WTC11 (cell line): ENCODE measurements at regions not wholly inside any gene's neighbourhood (a gene's known extent, or its start where the extent isn't known, plus 50 kb on each side); places are given as distances from the start of the nearest gene placed in this dataset.

Experiments used
- ATAC-seq: fragments of 200-7000 bp; cut with Tn5 transposase; 2 replicates; pipeline ENCODE4 v1.10.0; 2021; ENCODE audit warnings: mild to moderate bottlenecking, moderate library complexity
- CTCF ChIA-PET: fragments of 300-600 bp; sonication (Branson Sonifier 250); formaldehyde crosslinking; loops from one replicate; lab custom pipeline; 2021; ENCODE audit warnings: antibody characterized with exemption; lab: Charles Lee
- POLR2A ChIA-PET: fragments of 350-600 bp; sonication (Branson Sonifier 250); formaldehyde crosslinking; loops from one replicate; lab custom pipeline; 2021; ENCODE audit warnings: antibody characterized with exemption; lab: Charles Lee
- DNase-seq: peaks from one replicate; pipeline ENCODE4 v3.0.0; 2021; ENCODE audit warnings: low spot score
- H3K27ac Mint-ChIP-seq: 2 replicates; pipeline ENCODE4 v1.8.0; 2021; ENCODE audit warnings: mixed read lengths
- H3K27me3 Mint-ChIP-seq: 2 replicates; pipeline ENCODE4 v1.8.0; 2021; ENCODE audit warnings: low read depth, mild to moderate bottlenecking, moderate library complexity, mixed read lengths
- H3K36me3 Mint-ChIP-seq: 2 replicates; pipeline ENCODE4 v1.8.0; 2021; ENCODE audit warnings: mixed read lengths
- H3K4me1 Mint-ChIP-seq: 2 replicates; pipeline ENCODE4 v1.8.0; 2022; ENCODE audit warnings: mixed read lengths
- H3K4me3 Mint-ChIP-seq: 2 replicates; pipeline ENCODE4 v1.8.0; 2021; ENCODE audit warnings: mild to moderate bottlenecking, moderate library complexity, mixed read lengths
- H3K9me3 Mint-ChIP-seq: 2 replicates; pipeline ENCODE4 v1.8.0; 2021; ENCODE audit warnings: mixed read lengths
- ATF1 ChIP-seq: sonication (generic); formaldehyde crosslinking; IDR thresholded peaks from 2 replicates; pipeline ENCODE4 v1.8.1; 2023; ENCODE audit warnings: mild to moderate bottlenecking, moderate library complexity, missing genetic modification reagents
- ATF3 ChIP-seq: sonication (generic); formaldehyde crosslinking; conservative IDR thresholded peaks from 2 replicates; pipeline ENCODE4 v1.8.1; 2022; ENCODE audit warnings: mild to moderate bottlenecking, missing genetic modification reagents
- ATF6 ChIP-seq: sonication (generic); formaldehyde crosslinking; IDR thresholded peaks from 2 replicates; pipeline ENCODE4 v1.8.1; 2023; ENCODE audit warnings: mild to moderate bottlenecking, missing genetic modification reagents
- CBFB ChIP-seq: sonication (generic); formaldehyde crosslinking; IDR thresholded peaks from 2 replicates; pipeline ENCODE4 v1.8.1; 2022; ENCODE audit warnings: mild to moderate bottlenecking, low read depth, missing genetic modification reagents
- GABPB1 ChIP-seq: sonication (generic); formaldehyde crosslinking; IDR thresholded peaks from 2 replicates; pipeline ENCODE4 v1.8.1; 2023; ENCODE audit warnings: mild to moderate bottlenecking, missing genetic modification reagents
- IRF2 ChIP-seq: sonication (generic); formaldehyde crosslinking; IDR thresholded peaks from 2 replicates; pipeline ENCODE4 v1.8.0; 2022; ENCODE audit warnings: low read depth, missing genetic modification reagents, borderline replicate concordance
- JUN ChIP-seq: sonication (generic); formaldehyde crosslinking; IDR thresholded peaks from 2 replicates; pipeline ENCODE4 v1.8.0; 2023; ENCODE audit warnings: mild to moderate bottlenecking, missing genetic modification reagents
- OVOL2 ChIP-seq: fragments of 250-450 bp; sonication (Bioruptor Pico); IDR thresholded peaks from 2 replicates; pipeline ENCODE4 v1.9.0; 2021; ENCODE audit warnings: mild to moderate bottlenecking, borderline replicate concordance
- SOX15 ChIP-seq: fragments of 250-450 bp; sonication (Bioruptor Pico); IDR thresholded peaks from 2 replicates; pipeline ENCODE4 v1.9.0; 2021; ENCODE audit warnings: mild to moderate bottlenecking
- SP1 ChIP-seq: sonication (generic); formaldehyde crosslinking; conservative IDR thresholded peaks from 2 replicates; pipeline ENCODE4 v1.8.1; 2022; ENCODE audit warnings: missing genetic modification reagents
- TEAD1 ChIP-seq: sonication (generic); formaldehyde crosslinking; IDR thresholded peaks from 2 replicates; pipeline ENCODE4 v1.8.0; 2022; ENCODE audit warnings: mild to moderate bottlenecking, missing genetic modification reagents
- ZNF263 ChIP-seq: sonication (generic); formaldehyde crosslinking; IDR thresholded peaks from 2 replicates; pipeline ENCODE4 v1.8.1; 2022; ENCODE audit warnings: low read depth, mild to moderate bottlenecking, moderate library complexity, missing genetic modification reagents
- ZNF423 ChIP-seq: fragments of 250-450 bp; sonication (Bioruptor Pico); IDR thresholded peaks from 2 replicates; pipeline ENCODE4 v2.1.2; 2022; ENCODE audit warnings: mild to moderate bottlenecking, moderate library complexity
- ZNF425 ChIP-seq: fragments of 250-450 bp; sonication (Bioruptor Pico); conservative IDR thresholded peaks from 2 replicates; pipeline ENCODE4 v1.9.0; 2021; ENCODE audit warnings: mild to moderate bottlenecking
- ZNF671 ChIP-seq: fragments of 250-450 bp; sonication (Bioruptor Pico); IDR thresholded peaks from 2 replicates; pipeline ENCODE4 v1.8.0; 2021; ENCODE audit warnings: mild to moderate bottlenecking
- TF ChIP-seq, protein P1 (sequence below): fragments of 250-450 bp; sonication (Bioruptor Pico); IDR thresholded peaks from 2 replicates; pipeline ENCODE4 v1.8.0; 2021; ENCODE audit warnings: mild to moderate bottlenecking
- TF ChIP-seq, protein P2 (sequence below): sonication (generic); formaldehyde crosslinking; IDR thresholded peaks from 2 replicates; pipeline ENCODE4 v1.8.0; 2022; ENCODE audit warnings: missing genetic modification reagents

DNA sequence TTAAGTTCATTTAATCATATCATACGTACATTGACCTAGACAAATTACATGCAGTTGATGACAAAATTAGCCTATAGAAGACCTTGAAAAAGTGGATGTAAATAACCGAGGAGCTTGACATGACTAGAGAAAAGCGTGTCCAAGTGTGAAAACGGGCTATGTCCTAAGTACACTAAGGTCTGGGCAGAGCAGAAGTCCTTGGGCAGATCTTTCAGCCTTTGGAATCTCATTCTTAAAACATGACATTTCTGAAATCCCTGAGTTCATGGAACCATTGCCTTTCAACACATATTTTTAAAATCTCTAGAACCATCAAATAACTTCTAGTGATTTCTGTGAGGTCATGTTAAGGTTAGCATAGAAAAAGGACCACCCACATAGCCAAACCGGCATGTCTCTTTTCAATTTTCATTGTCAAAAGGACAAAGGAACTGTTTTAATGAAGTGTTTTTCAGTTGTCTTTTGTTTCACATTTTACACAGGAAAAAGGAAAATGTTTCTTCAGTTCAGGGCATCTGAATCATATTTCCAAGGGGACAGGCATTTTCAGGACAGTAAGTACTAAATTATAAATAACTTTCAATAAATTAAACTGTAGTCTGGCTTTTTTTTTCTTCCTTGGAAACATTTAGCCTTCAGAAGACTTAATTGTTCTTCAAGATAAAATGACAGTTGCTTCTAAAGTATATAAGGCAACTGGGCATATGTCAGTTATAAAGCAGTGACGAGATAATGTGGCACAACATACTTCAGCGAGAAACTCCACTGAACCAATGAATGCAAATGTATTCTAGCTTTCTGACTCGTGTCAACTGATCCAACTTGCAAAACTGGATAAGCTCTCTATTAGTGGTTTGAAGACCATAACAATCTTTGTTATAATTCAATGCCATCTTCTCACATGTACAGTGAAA lies 416.8 kb downstream of the NFIB start:
- Mint-ChIP-seq H3K4me3 (no peak overlapping the region), H3K27ac (no peak overlapping the region), H3K27me3 (no peaks in the 10 kb centered on the region), H3K36me3 (no peaks in the 10 kb centered on the region), H3K4me1 (peaks cover 40% of the 10 kb centered on the region), H3K9me3 (no peaks in the 10 kb centered on the region)
- DNase-seq (no peak), ATAC-seq (no peak)
- TF ChIP-seq OVOL2 (CRISPR knock-in tag) (no peak), CBFB (CRISPR knock-in tag) (no peak), JUN (CRISPR knock-in tag) (no peak), ATF6 (no peak)
- POLR2A ChIA-PET: no interaction called here
- CTCF ChIA-PET: no interaction called here

DNA sequence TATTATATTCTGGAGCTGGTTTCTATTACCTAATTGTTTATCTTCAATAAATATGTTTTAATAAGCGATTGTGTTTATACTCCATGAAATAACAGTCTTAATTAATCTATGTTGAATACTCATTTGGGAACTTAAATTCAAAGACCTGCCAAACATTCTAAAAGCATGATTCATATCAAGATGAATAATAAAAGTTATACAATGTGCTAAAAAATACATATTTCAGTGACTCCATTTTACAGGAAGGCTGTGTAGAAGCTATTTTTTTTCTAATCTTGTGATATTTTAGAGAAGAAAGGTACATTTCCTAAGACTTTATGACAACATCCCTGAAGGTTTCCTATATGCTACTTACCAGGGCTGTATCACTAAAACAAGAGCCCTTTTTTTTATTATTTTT lies 417.9 kb downstream of the NFIB start:
- DNase-seq (no peak), ATAC-seq (no peak)
- Mint-ChIP-seq H3K4me3 (no peak overlapping the region), H3K9me3 (no peaks in the 10 kb centered on the region), H3K27ac (no peak overlapping the region), H3K4me1 (peaks cover 33% of the 10 kb centered on the region), H3K36me3 (no peaks in the 10 kb centered on the region), H3K27me3 (no peaks in the 10 kb centered on the region)
- POLR2A ChIA-PET: no interaction called here
- TF ChIP-seq TEAD1 (CRISPR knock-in tag): no peak
- no peak for TF ChIP-seq IRF2 (CRISPR knock-in tag)
- no peak for TF ChIP-seq ATF1
- no peak for TF ChIP-seq ATF3
- no peak for TF ChIP-seq CBFB (CRISPR knock-in tag)
- TF ChIP-seq ZNF671 (CRISPR knock-in tag): no peak
- no peak for TF ChIP-seq SOX15 (CRISPR knock-in tag)
- TF ChIP-seq SP1 (CRISPR knock-in tag): no peak
- TF ChIP-seq ZNF423 (CRISPR knock-in tag): no peak
- no peak for TF ChIP-seq ZNF425 (CRISPR knock-in tag)
- CTCF ChIA-PET: no interaction called here

GRCh38 chr9:13885258-13885657 lies 428.7 kb downstream of the NFIB start:
- Mint-ChIP-seq H3K27ac (no peak overlapping the region), H3K4me1 (no peaks in the 10 kb centered on the region), H3K9me3 (peaks cover 27% of the 10 kb centered on the region), H3K27me3 (no peaks in the 10 kb centered on the region), H3K4me3 (no peak overlapping the region), H3K36me3 (peaks cover 9% of the 10 kb centered on the region; the same call in 1 of the 2 replicates)
- ATAC-seq: no peak
- POLR2A ChIA-PET: no interaction called here
- no peak for DNase-seq
- CTCF ChIA-PET: interaction anchor here (0.7 kb wide), 1 partner anchor 21 kb away, joined by 3 read pairs; no protein-coding TSS in a partner anchor
- TF ChIP-seq ATF6 (no peak), ZNF263 (no peak), JUN (CRISPR knock-in tag) (no peak), ZNF425 (CRISPR knock-in tag) (no peak), GABPB1 (CRISPR knock-in tag) (no peak)
- TF ChIP-seq, protein P1, sequence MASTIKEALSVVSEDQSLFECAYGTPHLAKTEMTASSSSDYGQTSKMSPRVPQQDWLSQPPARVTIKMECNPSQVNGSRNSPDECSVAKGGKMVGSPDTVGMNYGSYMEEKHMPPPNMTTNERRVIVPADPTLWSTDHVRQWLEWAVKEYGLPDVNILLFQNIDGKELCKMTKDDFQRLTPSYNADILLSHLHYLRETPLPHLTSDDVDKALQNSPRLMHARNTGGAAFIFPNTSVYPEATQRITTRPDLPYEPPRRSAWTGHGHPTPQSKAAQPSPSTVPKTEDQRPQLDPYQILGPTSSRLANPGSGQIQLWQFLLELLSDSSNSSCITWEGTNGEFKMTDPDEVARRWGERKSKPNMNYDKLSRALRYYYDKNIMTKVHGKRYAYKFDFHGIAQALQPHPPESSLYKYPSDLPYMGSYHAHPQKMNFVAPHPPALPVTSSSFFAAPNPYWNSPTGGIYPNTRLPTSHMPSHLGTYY: no peak
- TF ChIP-seq, protein P2, sequence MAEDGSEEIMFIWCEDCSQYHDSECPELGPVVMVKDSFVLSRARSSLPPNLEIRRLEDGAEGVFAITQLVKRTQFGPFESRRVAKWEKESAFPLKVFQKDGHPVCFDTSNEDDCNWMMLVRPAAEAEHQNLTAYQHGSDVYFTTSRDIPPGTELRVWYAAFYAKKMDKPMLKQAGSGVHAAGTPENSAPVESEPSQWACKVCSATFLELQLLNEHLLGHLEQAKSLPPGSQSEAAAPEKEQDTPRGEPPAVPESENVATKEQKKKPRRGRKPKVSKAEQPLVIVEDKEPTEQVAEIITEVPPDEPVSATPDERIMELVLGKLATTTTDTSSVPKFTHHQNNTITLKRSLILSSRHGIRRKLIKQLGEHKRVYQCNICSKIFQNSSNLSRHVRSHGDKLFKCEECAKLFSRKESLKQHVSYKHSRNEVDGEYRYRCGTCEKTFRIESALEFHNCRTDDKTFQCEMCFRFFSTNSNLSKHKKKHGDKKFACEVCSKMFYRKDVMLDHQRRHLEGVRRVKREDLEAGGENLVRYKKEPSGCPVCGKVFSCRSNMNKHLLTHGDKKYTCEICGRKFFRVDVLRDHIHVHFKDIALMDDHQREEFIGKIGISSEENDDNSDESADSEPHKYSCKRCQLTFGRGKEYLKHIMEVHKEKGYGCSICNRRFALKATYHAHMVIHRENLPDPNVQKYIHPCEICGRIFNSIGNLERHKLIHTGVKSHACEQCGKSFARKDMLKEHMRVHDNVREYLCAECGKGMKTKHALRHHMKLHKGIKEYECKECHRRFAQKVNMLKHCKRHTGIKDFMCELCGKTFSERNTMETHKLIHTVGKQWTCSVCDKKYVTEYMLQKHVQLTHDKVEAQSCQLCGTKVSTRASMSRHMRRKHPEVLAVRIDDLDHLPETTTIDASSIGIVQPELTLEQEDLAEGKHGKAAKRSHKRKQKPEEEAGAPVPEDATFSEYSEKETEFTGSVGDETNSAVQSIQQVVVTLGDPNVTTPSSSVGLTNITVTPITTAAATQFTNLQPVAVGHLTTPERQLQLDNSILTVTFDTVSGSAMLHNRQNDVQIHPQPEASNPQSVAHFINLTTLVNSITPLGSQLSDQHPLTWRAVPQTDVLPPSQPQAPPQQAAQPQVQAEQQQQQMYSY: no peak
